H9 (cell line): ENCODE measurements at regions not wholly inside any gene's neighbourhood (a gene's known extent, or its start where the extent isn't known, plus 50 kb on each side); places are given as distances from the start of the nearest gene placed in this dataset.

ENCODE experiments used
- DNase-seq: peaks from one replicate; pipeline ENCODE4 v3.0.0-alpha.2; 2017
- H2AFZ ChIP-seq: one replicate; pipeline ENCODE4 v1.6.1; 2013; ENCODE audit warnings: mild to moderate bottlenecking, low read length, control low read depth, moderate library complexity
- H2AK5ac ChIP-seq: 2 replicates; pipeline ENCODE4 v1.6.1; 2013; ENCODE audit warnings: low read length, control low read depth, mixed read lengths; ENCODE audit not compliant: insufficient read length
- H2BK120ac ChIP-seq: one replicate; pipeline ENCODE4 v1.6.1; 2013; ENCODE audit warnings: low read depth, mild to moderate bottlenecking, low read length, control low read depth, inconsistent platforms; ENCODE audit not compliant: poor library complexity, severe bottlenecking
- H2BK12ac ChIP-seq: 2 replicates; pipeline ENCODE4 v1.6.1; 2013; ENCODE audit warnings: low read length, control low read depth, mixed read lengths, low read depth; ENCODE audit not compliant: insufficient read length
- H2BK15ac ChIP-seq: 2 replicates; pipeline ENCODE4 v1.6.1; 2013; ENCODE audit warnings: low read depth, low read length, control low read depth
- H2BK20ac ChIP-seq: one replicate; pipeline ENCODE4 v1.6.1; 2013; ENCODE audit warnings: low read depth, mild to moderate bottlenecking, low read length, control low read depth, inconsistent platforms; ENCODE audit not compliant: poor library complexity, severe bottlenecking
- H2BK5ac ChIP-seq: 2 replicates; pipeline ENCODE4 v1.6.1; 2013; ENCODE audit warnings: low read length, control low read depth, mixed read lengths; ENCODE audit not compliant: insufficient read length
- H3K14ac ChIP-seq: 2 replicates; pipeline ENCODE4 v1.6.1; 2013; ENCODE audit warnings: low read length, control low read depth; ENCODE audit not compliant: insufficient read depth
- H3K18ac ChIP-seq: 2 replicates; pipeline ENCODE4 v1.6.1; 2013; ENCODE audit warnings: low read depth, mild to moderate bottlenecking, mixed read lengths, low read length, control low read depth; ENCODE audit not compliant: insufficient read length
- H3K23ac ChIP-seq: 2 replicates; pipeline ENCODE4 v1.6.1; 2013; ENCODE audit warnings: low read length, control low read depth, mixed read lengths, low read depth; ENCODE audit not compliant: insufficient read length
- H3K23me2 ChIP-seq: 2 replicates; pipeline ENCODE4 v1.6.1; 2013; ENCODE audit warnings: low read depth, mild to moderate bottlenecking, mixed read lengths, low read length, control low read depth; ENCODE audit not compliant: insufficient read length, poor library complexity, severe bottlenecking
- H3K27ac ChIP-seq: 2 replicates; pipeline ENCODE4 v1.5.1; 2013; ENCODE audit warnings: low read length, control low read depth, mixed read lengths, low read depth; ENCODE audit not compliant: insufficient read length
- H3K27me3 ChIP-seq: 2 replicates; pipeline ENCODE4 v1.6.1; 2013; ENCODE audit warnings: low read length, control low read depth, inconsistent platforms; ENCODE audit not compliant: insufficient read depth
- H3K4ac ChIP-seq: 2 replicates; pipeline ENCODE4 v1.6.1; 2013; ENCODE audit warnings: low read depth, mild to moderate bottlenecking, control low read depth, inconsistent platforms, low read length, moderate library complexity
- H3K4me1 ChIP-seq: 2 replicates; pipeline ENCODE4 v1.6.1; 2013; ENCODE audit warnings: low read length, control low read depth, inconsistent platforms; ENCODE audit not compliant: insufficient read depth
- H3K4me2 ChIP-seq: 2 replicates; pipeline ENCODE4 v1.6.1; 2013; ENCODE audit warnings: low read length, control low read depth, mixed read lengths; ENCODE audit not compliant: insufficient read length, insufficient read depth
- H3K56ac ChIP-seq: 2 replicates; pipeline ENCODE4 v1.6.1; 2013; ENCODE audit warnings: low read depth, mild to moderate bottlenecking, mixed read lengths, low read length, control low read depth; ENCODE audit not compliant: insufficient read length
- H3K79me1 ChIP-seq: 2 replicates; pipeline ENCODE4 v1.6.1; 2013; ENCODE audit warnings: low read depth, mild to moderate bottlenecking, moderate library complexity, low read length, control low read depth, inconsistent platforms; ENCODE audit not compliant: insufficient read depth, poor library complexity, severe bottlenecking
- H3K79me2 ChIP-seq: 2 replicates; pipeline ENCODE4 v1.6.1; 2013; ENCODE audit warnings: low read length, control low read depth, inconsistent platforms; ENCODE audit not compliant: insufficient read depth
- H3K9ac ChIP-seq: 2 replicates; pipeline ENCODE4 v1.6.1; 2013; ENCODE audit warnings: low read length, control low read depth, mixed read lengths; ENCODE audit not compliant: insufficient read length; ENCODE audit errors: extremely low read depth
- H3K9me3 ChIP-seq: one replicate; pipeline ENCODE4 v1.6.1; 2013; ENCODE audit warnings: low read depth, low read length, inconsistent platforms; ENCODE audit not compliant: control insufficient read depth
- H3T11ph ChIP-seq: one replicate; pipeline ENCODE4 v1.6.1; 2013; ENCODE audit warnings: mild to moderate bottlenecking, low read length, control low read depth, inconsistent platforms
- H4K20me1 ChIP-seq: one replicate; pipeline ENCODE4 v1.6.1; 2013; ENCODE audit not compliant: control insufficient read depth, insufficient read length, insufficient read depth
- H4K5ac ChIP-seq: 2 replicates; pipeline ENCODE4 v1.6.1; 2013; ENCODE audit warnings: low read depth, mild to moderate bottlenecking, mixed read lengths, low read length, control low read depth; ENCODE audit not compliant: insufficient read length
- H4K8ac ChIP-seq: replicated peaks from 2 replicates; pipeline ENCODE4 v1.6.1; 2013; ENCODE audit warnings: low read length, control low read depth, mixed read lengths, low read depth; ENCODE audit not compliant: insufficient read length
- H4K91ac ChIP-seq: 2 replicates; pipeline ENCODE4 v1.6.1; 2013; ENCODE audit warnings: low read depth, mild to moderate bottlenecking, moderate library complexity, mixed read lengths, low read length, control low read depth; ENCODE audit not compliant: insufficient read length
- H3K27ac Mint-ChIP-seq, 3 experiments: 2 replicates in 2 of 3; 3 replicates in 1 of 3; pipeline ENCODE4 v1.8.0; 2020 to 2021; ENCODE audit warnings: mixed read lengths in 3 of 3, mild to moderate bottlenecking in 1 of 3, moderate library complexity in 1 of 3
- H3K27me3 Mint-ChIP-seq: 2 replicates; pipeline ENCODE4 v1.8.0; 2021; ENCODE audit warnings: low read depth, mild to moderate bottlenecking, moderate library complexity, mixed read lengths
- H3K36me3 Mint-ChIP-seq, 3 experiments: 2 replicates in 2 of 3; 3 replicates in 1 of 3; pipeline ENCODE4 v1.8.0; 2020 to 2021; ENCODE audit warnings: low read depth in 3 of 3, mixed read lengths in 3 of 3; ENCODE audit not compliant: insufficient read depth in 1 of 3
- H3K4me1 Mint-ChIP-seq, 2 experiments: 2 replicates each; pipeline ENCODE4 v1.8.0; 2020; ENCODE audit warnings: mixed read lengths in 2 of 2
- H3K4me3 Mint-ChIP-seq, 2 experiments: 2 replicates in 1 of 2; 3 replicates in 1 of 2; pipeline ENCODE4 v1.8.0; 2020 to 2021; ENCODE audit warnings: mild to moderate bottlenecking in 2 of 2, mixed read lengths in 2 of 2, moderate library complexity in 1 of 2
- H3K9me3 Mint-ChIP-seq, 2 experiments: 2 replicates in 1 of 2; 3 replicates in 1 of 2; pipeline ENCODE4 v1.8.0; 2020; ENCODE audit warnings: mild to moderate bottlenecking in 2 of 2, mixed read lengths in 2 of 2, moderate library complexity in 1 of 2
- CTCF ChIP-seq: fragments of 200-600 bp; sonication (generic); conservative IDR thresholded peaks from 3 replicates; pipeline ENCODE4 v1.8.0; 2021; ENCODE audit warnings: antibody characterized with exemption, mild to moderate bottlenecking
- WGBS: extraction: QIAGEN DNeasy Blood & Tissue Kit; methylation state at CpG from one replicate; pipeline ENCODE4 v1.1.7; 2013; ENCODE audit warnings: missing lambda C conversion rate, low lambda C conversion rate, mixed read lengths; ENCODE audit not compliant: insufficient read length; ENCODE audit errors: extremely low coverage; 5-methylcytosine and 5-hydroxymethylcytosine counted together

GRCh38 chr4:66814277-66814676, 731.0 kb downstream of the CENPC start:
- Histone ChIP-seq H3K14ac (no peak overlapping the region), H3K9me3 (no peaks in the 10 kb centered on the region), H4K8ac (no peak overlapping the region), H2AFZ (no peak overlapping the region), H2BK12ac (no peak overlapping the region), H3K18ac (no peak overlapping the region), H2BK20ac (no peak overlapping the region), H3T11ph (no peak overlapping the region), H3K23me2 (no peaks in the 10 kb centered on the region), H2BK5ac (no peak overlapping the region), H3K23ac (no peak overlapping the region), H4K5ac (no peak overlapping the region), H3K56ac (no peak overlapping the region), H3K4me1 (no peaks in the 10 kb centered on the region), H3K27me3 (no peaks in the 10 kb centered on the region), H3K4ac (no peak overlapping the region), H3K79me1 (no peaks in the 10 kb centered on the region), H2BK15ac (no peak overlapping the region), H3K79me2 (no peaks in the 10 kb centered on the region), H4K20me1 (no peaks in the 10 kb centered on the region), H3K4me2 (no peak overlapping the region), H3K27ac (no peak overlapping the region), H2AK5ac (no peak overlapping the region), H4K91ac (no peak overlapping the region), H3K9ac (no peak overlapping the region), H2BK120ac (no peak overlapping the region)
- Mint-ChIP-seq H3K4me3 (no peak overlapping the region), H3K27ac (no peak overlapping the region), H3K9me3 (no peaks in the 10 kb centered on the region), H3K27me3 (no peaks in the 10 kb centered on the region), H3K4me1 (no peaks in the 10 kb centered on the region), H3K36me3 (no peaks in the 10 kb centered on the region)
- no peak for TF ChIP-seq CTCF
- DNase-seq = no peak
- WGBS = no CpG with 5 or more reads among the region's 6 CpGs
